ENCODE measurements at regions not wholly inside any gene's neighbourhood (a gene's known extent, or its start where the extent isn't known, plus 50 kb on each side); places are given as distances from the start of the nearest gene placed in this dataset.

- peak; percentile 13 to 50 (median 27) for DNase-seq
Measured at GRCh38 chr1:232474826-232475225, 155.1 kb downstream of the SIPA1L2 start.

GRCh38 chr1:232473900-232474299, 156.0 kb downstream of the SIPA1L2 start:
- DNase-seq, result no peak

GRCh38 chr1:232473324-232473723, 156.6 kb downstream of the SIPA1L2 start:
- no peak for DNase-seq

- DNase-seq, result no peak
Measured at GRCh38 chr1:232472485-232473041, 157.4 kb downstream of the SIPA1L2 start.

GRCh38 chr1:232471250-232471649, 158.7 kb downstream of the SIPA1L2 start:
- peak in 1 of 4 experiments; percentile 22 for DNase-seq

GRCh38 chr1:232470711-232471110, 159.2 kb downstream of the SIPA1L2 start:
- DNase-seq, result no peak

- no peak for DNase-seq
Measured at GRCh38 chr1:232468249-232468648, 161.7 kb downstream of the SIPA1L2 start.

GRCh38 chr1:232467073-232467760, 162.7 kb downstream of the SIPA1L2 start:
- no peak for DNase-seq

- no peak for DNase-seq
Measured at GRCh38 chr1:232464325-232464724, 165.6 kb downstream of the SIPA1L2 start.

GRCh38 chr1:232463225-232463624, 166.7 kb downstream of the SIPA1L2 start:
- no peak for DNase-seq

- DNase-seq, result no peak
Measured at GRCh38 chr1:232462213-232462612, 167.7 kb downstream of the SIPA1L2 start.

GRCh38 chr1:232459826-232460225, 170.1 kb downstream of the SIPA1L2 start:
- no peak for DNase-seq

GRCh38 chr1:232459087-232459486, 170.8 kb downstream of the SIPA1L2 start:
- no peak for DNase-seq

GRCh38 chr1:232457595-232457994, 172.3 kb downstream of the SIPA1L2 start:
- DNase-seq, result peak; percentile 30 to 62 (median 37)

GRCh38 chr1:232456714-232457113, 173.2 kb downstream of the SIPA1L2 start:
- peak in 2 of 4 experiments; percentile 18 to 42 for DNase-seq

GRCh38 chr1:232454227-232454886, 175.6 kb downstream of the SIPA1L2 start:
- DNase-seq, result no peak

GRCh38 chr1:232452736-232453440, 177.0 kb downstream of the SIPA1L2 start:
- peak in 2 of 4 experiments; percentile 57 to 65 for DNase-seq

- DNase-seq, result no peak
Measured at GRCh38 chr1:232452117-232452516, 177.8 kb downstream of the SIPA1L2 start.

- no peak for DNase-seq
Measured at GRCh38 chr1:232451506-232451905, 178.4 kb downstream of the SIPA1L2 start.

GRCh38 chr1:232450615-232451014, 179.3 kb downstream of the SIPA1L2 start:
- DNase-seq, result no peak

- no peak for DNase-seq
Measured at GRCh38 chr1:232447125-232447524, 182.8 kb downstream of the SIPA1L2 start.

GRCh38 chr1:232445361-232446106, 184.4 kb downstream of the SIPA1L2 start:
- DNase-seq, result no peak

GRCh38 chr1:232443372-232443771, 186.6 kb downstream of the SIPA1L2 start:
- DNase-seq, result no peak
